ENCODE measurements at regions not wholly inside any gene's neighbourhood (a gene's known extent, or its start where the extent isn't known, plus 50 kb on each side); places are given as distances from the start of the nearest gene placed in this dataset.

DNA sequence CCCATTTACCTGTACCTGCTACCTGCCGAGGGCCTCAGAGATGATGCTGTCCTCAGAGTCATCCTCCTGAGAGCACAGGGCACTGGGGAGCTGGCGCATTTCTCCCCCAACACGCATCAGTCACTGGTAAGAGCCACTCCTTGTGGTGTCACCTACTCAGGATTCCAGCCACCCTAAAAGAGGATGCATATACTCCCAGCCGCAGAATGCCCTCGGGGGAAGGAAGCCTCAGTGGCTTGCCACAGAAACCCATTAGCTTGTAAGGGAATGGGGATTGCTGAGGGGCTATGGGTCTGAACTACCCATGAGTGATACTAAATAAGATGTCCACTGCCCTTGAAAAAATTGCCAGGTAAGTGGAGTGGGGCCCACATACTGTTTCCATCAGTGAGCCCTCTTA, 279.2 kb downstream of the WDR11 start:
- H3K79me1 ChIP-seq (ENCODE audit: low read length), result peaks cover 6% of the 10 kb centered on the region
- no peak overlapping the region for H2BK5ac ChIP-seq (ENCODE audit: low read depth, low read length, poor library complexity)
- H3K27ac ChIP-seq (ENCODE audit: low read depth, low read length), result no peak overlapping the region
- H3K4me3 ChIP-seq (ENCODE audit: low read depth, low read length), result no peak overlapping the region
- H2BK12ac ChIP-seq (ENCODE audit: low read length), result no peak overlapping the region
- H4K12ac ChIP-seq (ENCODE audit: low read depth, low read length), result no peak overlapping the region
- no peak overlapping the region for H3K23ac ChIP-seq (ENCODE audit: low read length)
- no peaks in the 10 kb centered on the region for H3K79me2 ChIP-seq (ENCODE audit: control insufficient read depth, insufficient read depth, low read length, poor library complexity)
- H2AFZ ChIP-seq (ENCODE audit: insufficient read depth, low read length, poor library complexity), result no peak overlapping the region
- H4K91ac ChIP-seq (ENCODE audit: low read depth, low read length), result no peak overlapping the region
- H3K27me3 ChIP-seq (ENCODE audit: insufficient read depth, low read length), result no peaks in the 10 kb centered on the region
- H2AK5ac ChIP-seq (ENCODE audit: low read length), result no peak overlapping the region
- DNase-seq, result no peak
- H3K14ac ChIP-seq (ENCODE audit: low read length), result no peak overlapping the region
- no peaks in the 10 kb centered on the region for H3K36me3 ChIP-seq (ENCODE audit: control insufficient read depth in 1 of 2, insufficient read depth in 2 of 2, low read length in 2 of 2)
- no peak overlapping the region for H4K8ac ChIP-seq (ENCODE audit: low read depth, low read length)
- no peak overlapping the region for H3K9ac ChIP-seq (ENCODE audit: low read length)
- H3K4me2 ChIP-seq (ENCODE audit: low read length), result no peak overlapping the region
- no peak overlapping the region for H3K4ac ChIP-seq (ENCODE audit: low read depth, low read length)
- H3K4me1 ChIP-seq (ENCODE audit: control insufficient read depth in 1 of 2, insufficient read depth in 2 of 2, low read length in 2 of 2), result peaks cover 13 to 18% of the 10 kb centered on the region in 2 experiments
- H3K9me3 ChIP-seq (ENCODE audit: insufficient read depth, low read depth, low read length), result peaks cover 2% of the 10 kb centered on the region
- no peak overlapping the region for H3K18ac ChIP-seq (ENCODE audit: low read length)
- no peak overlapping the region for H2BK120ac ChIP-seq (ENCODE audit: insufficient read depth, low read length, poor library complexity)
- WGBS (ENCODE audit: extremely low coverage, insufficient coverage, insufficient read length), result no CpG with 5 or more reads among the region's 5 CpGs

- no peak overlapping the region for H3K18ac ChIP-seq (ENCODE audit: low read length)
- no peak overlapping the region for H2BK5ac ChIP-seq (ENCODE audit: low read depth, low read length, poor library complexity)
- H4K8ac ChIP-seq (ENCODE audit: low read depth, low read length), result no peak overlapping the region
- no peak overlapping the region for H2AFZ ChIP-seq (ENCODE audit: insufficient read depth, low read length, poor library complexity)
- WGBS (ENCODE audit: extremely low coverage, insufficient coverage, insufficient read length), result no CpG with 5 or more reads among the region's 5 CpGs
- no peak overlapping the region for H3K4ac ChIP-seq (ENCODE audit: low read depth, low read length)
- H3K4me1 ChIP-seq (ENCODE audit: control insufficient read depth in 1 of 2, insufficient read depth in 2 of 2, low read length in 2 of 2), result peaks cover 12 to 17% of the 10 kb centered on the region in 2 experiments
- no peak for DNase-seq
- no peak overlapping the region for H3K9ac ChIP-seq (ENCODE audit: low read length)
- H3K14ac ChIP-seq (ENCODE audit: low read length), result no peak overlapping the region
- H4K12ac ChIP-seq (ENCODE audit: low read depth, low read length), result no peak overlapping the region
- H2BK120ac ChIP-seq (ENCODE audit: insufficient read depth, low read length, poor library complexity), result no peak overlapping the region
- H4K91ac ChIP-seq (ENCODE audit: low read depth, low read length), result no peak overlapping the region
- H2BK12ac ChIP-seq (ENCODE audit: low read length), result no peak overlapping the region
- H2AK5ac ChIP-seq (ENCODE audit: low read length), result no peak overlapping the region
- H3K79me2 ChIP-seq (ENCODE audit: control insufficient read depth, insufficient read depth, low read length, poor library complexity), result no peaks in the 10 kb centered on the region
- H3K23ac ChIP-seq (ENCODE audit: low read length), result no peak overlapping the region
- H3K36me3 ChIP-seq (ENCODE audit: control insufficient read depth in 1 of 2, insufficient read depth in 2 of 2, low read length in 2 of 2), result no peaks in the 10 kb centered on the region
- H3K4me2 ChIP-seq (ENCODE audit: low read length), result no peak overlapping the region
- H3K27me3 ChIP-seq (ENCODE audit: insufficient read depth, low read length), result no peaks in the 10 kb centered on the region
- H3K27ac ChIP-seq (ENCODE audit: low read depth, low read length), result no peak overlapping the region
- peaks cover 2% of the 10 kb centered on the region for H3K9me3 ChIP-seq (ENCODE audit: insufficient read depth, low read depth, low read length)
- no peak overlapping the region for H3K4me3 ChIP-seq (ENCODE audit: low read depth, low read length)
- peaks cover 4% of the 10 kb centered on the region for H3K79me1 ChIP-seq (ENCODE audit: low read length)
These were observed 279.9 kb downstream of the WDR11 start for GRCh38 chr10:121131014-121131413.

- Histone ChIP-seq H3K18ac (ENCODE audit: low read length) (no peak overlapping the region), H3K4me2 (ENCODE audit: low read length) (no peak overlapping the region), H4K8ac (ENCODE audit: low read depth, low read length) (no peak overlapping the region), H3K79me1 (ENCODE audit: low read length) (peaks cover 3% of the 10 kb centered on the region), H2BK120ac (ENCODE audit: insufficient read depth, low read length, poor library complexity) (no peak overlapping the region), H2AK5ac (ENCODE audit: low read length) (no peak overlapping the region), H3K27ac (ENCODE audit: low read depth, low read length) (no peak overlapping the region), H3K14ac (ENCODE audit: low read length) (no peak overlapping the region), H4K91ac (ENCODE audit: low read depth, low read length) (no peak overlapping the region), H2AFZ (ENCODE audit: insufficient read depth, low read length, poor library complexity) (no peak overlapping the region), H3K23ac (ENCODE audit: low read length) (no peak overlapping the region), H3K27me3 (ENCODE audit: insufficient read depth, low read length) (no peaks in the 10 kb centered on the region), H4K12ac (ENCODE audit: low read depth, low read length) (no peak overlapping the region), H3K4me3 (ENCODE audit: low read depth, low read length) (no peak overlapping the region), H3K4ac (ENCODE audit: low read depth, low read length) (no peak overlapping the region), H3K4me1 (ENCODE audit: control insufficient read depth in 1 of 2, insufficient read depth in 2 of 2, low read length in 2 of 2) (peaks cover 6 to 11% of the 10 kb centered on the region in 2 experiments), H3K79me2 (ENCODE audit: control insufficient read depth, insufficient read depth, low read length, poor library complexity) (no peaks in the 10 kb centered on the region), H3K9me3 (ENCODE audit: insufficient read depth, low read depth, low read length) (peaks cover 2% of the 10 kb centered on the region), H2BK5ac (ENCODE audit: low read depth, low read length, poor library complexity) (no peak overlapping the region), H3K36me3 (ENCODE audit: control insufficient read depth in 1 of 2, insufficient read depth in 2 of 2, low read length in 2 of 2) (no peaks in the 10 kb centered on the region), H2BK12ac (ENCODE audit: low read length) (no peak overlapping the region), H3K9ac (ENCODE audit: low read length) (no peak overlapping the region)
- no CpG with 5 or more reads among the region's 9 CpGs for WGBS (ENCODE audit: extremely low coverage, insufficient coverage, insufficient read length)
- no peak for DNase-seq
These were observed 280.5 kb downstream of the WDR11 start for GRCh38 chr10:121131426-121132265.

- Histone ChIP-seq H2AFZ (ENCODE audit: insufficient read depth, low read length, poor library complexity) (no peak overlapping the region), H3K9me3 (ENCODE audit: insufficient read depth, low read depth, low read length) (peaks cover 2% of the 10 kb centered on the region)
- WGBS (ENCODE audit: extremely low coverage, insufficient coverage, insufficient read length), result no CpG with 5 or more reads among the region's 1 CpG
These were observed 281.1 kb downstream of the WDR11 start for GRCh38 chr10:121132273-121132672.

More at GRCh38 chr10:121132273-121132672, 281.1 kb downstream of the WDR11 start:
- Histone ChIP-seq H3K79me2 (ENCODE audit: control insufficient read depth, insufficient read depth, low read length, poor library complexity) (no peaks in the 10 kb centered on the region), H3K18ac (ENCODE audit: low read length) (no peak overlapping the region), H3K23ac (ENCODE audit: low read length) (no peak overlapping the region), H3K27ac (ENCODE audit: low read depth, low read length) (no peak overlapping the region), H2AK5ac (ENCODE audit: low read length) (no peak overlapping the region), H3K14ac (ENCODE audit: low read length) (no peak overlapping the region), H3K27me3 (ENCODE audit: insufficient read depth, low read length) (no peaks in the 10 kb centered on the region), H2BK120ac (ENCODE audit: insufficient read depth, low read length, poor library complexity) (no peak overlapping the region), H4K91ac (ENCODE audit: low read depth, low read length) (no peak overlapping the region), H3K4me3 (ENCODE audit: low read depth, low read length) (no peak overlapping the region), H2BK12ac (ENCODE audit: low read length) (no peak overlapping the region), H3K4ac (ENCODE audit: low read depth, low read length) (no peak overlapping the region), H3K36me3 (ENCODE audit: control insufficient read depth in 1 of 2, insufficient read depth in 2 of 2, low read length in 2 of 2) (no peaks in the 10 kb centered on the region), H3K4me2 (ENCODE audit: low read length) (no peak overlapping the region), H2BK5ac (ENCODE audit: low read depth, low read length, poor library complexity) (no peak overlapping the region), H3K79me1 (ENCODE audit: low read length) (peaks cover 3% of the 10 kb centered on the region), H4K12ac (ENCODE audit: low read depth, low read length) (no peak overlapping the region), H4K8ac (ENCODE audit: low read depth, low read length) (no peak overlapping the region), H3K4me1 (ENCODE audit: control insufficient read depth in 1 of 2, insufficient read depth in 2 of 2, low read length in 2 of 2) (peaks cover 3 to 6% of the 10 kb centered on the region in 2 experiments), H3K9ac (ENCODE audit: low read length) (no peak overlapping the region)
- no peak for DNase-seq

All from trophoblast cell (in vitro differentiated cells and primary cell).